A673 (cell line): ENCODE measurements at regions not wholly inside any gene's neighbourhood (a gene's known extent, or its start where the extent isn't known, plus 50 kb on each side); places are given as distances from the start of the nearest gene placed in this dataset.

Experiments
- BruUV-seq: library from RNA; stranded (reverse); fragments of 400-500 nt; replicated peaks from 2 replicates; lab custom pipeline; 2021; lab: Mats Ljungman, UMichigan
- CTCF ChIA-PET: fragments of 300-600 bp; sonication (Branson Sonifier 250); formaldehyde crosslinking; loops from one replicate; lab custom pipeline; 2022; ENCODE audit warnings: antibody characterized with exemption; lab: Charles Lee
- POLR2A ChIA-PET: fragments of 300-600 bp; sonication (Branson Sonifier 250); formaldehyde crosslinking; loops from one replicate; lab custom pipeline; 2022; ENCODE audit warnings: antibody characterized with exemption; ENCODE audit not compliant: low non-redundant PET; lab: Charles Lee
- DNase-seq: peaks from one replicate; pipeline ENCODE4 v3.0.0-alpha.2; 2015; ENCODE audit warnings: low spot score
- H3K27ac ChIP-seq: fragments of 200-600 bp; sonication (generic); 2 replicates; pipeline ENCODE4 v1.5.1; 2016; ENCODE audit warnings: mixed run types, low read depth, mild to moderate bottlenecking, mixed read lengths, antibody characterized with exemption, low read length; ENCODE audit not compliant: poor library complexity, severe bottlenecking
- H3K27me3 ChIP-seq: fragments of 200-600 bp; sonication (generic); replicated peaks from 2 replicates; pipeline ENCODE4 v1.6.1; 2017; ENCODE audit warnings: mixed run types, low read depth, mild to moderate bottlenecking, mixed read lengths, antibody characterized with exemption, low read length; ENCODE audit not compliant: insufficient read depth, poor library complexity
- H3K36me3 ChIP-seq: fragments of 200-600 bp; sonication (generic); 2 replicates; pipeline ENCODE4 v1.6.1; 2016; ENCODE audit warnings: mixed run types, mild to moderate bottlenecking, mixed read lengths, antibody characterized with exemption, low read length; ENCODE audit not compliant: insufficient read depth, poor library complexity, severe bottlenecking
- H3K4me1 ChIP-seq: fragments of 200-600 bp; sonication (generic); 2 replicates; pipeline ENCODE4 v1.6.1; 2017; ENCODE audit warnings: mixed run types, mild to moderate bottlenecking, mixed read lengths, antibody characterized with exemption, low read length; ENCODE audit not compliant: insufficient read depth, poor library complexity, severe bottlenecking
- H3K4me3 ChIP-seq: fragments of 200-600 bp; sonication (generic); 2 replicates; pipeline ENCODE4 v1.5.1; 2016; ENCODE audit warnings: low read depth, mixed run types, mild to moderate bottlenecking, mixed read lengths, low read length; ENCODE audit not compliant: poor library complexity, severe bottlenecking
- H3K9me3 ChIP-seq: fragments of 200-600 bp; sonication (generic); 2 replicates; pipeline ENCODE4 v1.6.1; 2016; ENCODE audit warnings: mixed run types, low read depth, mild to moderate bottlenecking, mixed read lengths, antibody characterized with exemption, low read length; ENCODE audit not compliant: poor library complexity, severe bottlenecking
- CTCF ChIP-seq: fragments of 300-800, 200-600 bp; sonication (generic); conservative IDR thresholded peaks from 2 replicates; pipeline ENCODE4 v1.5.1; 2017; ENCODE audit warnings: low read depth, mild to moderate bottlenecking, antibody characterized with exemption, low read length, moderate library complexity, mixed read lengths
- EZH2 ChIP-seq: fragments of 200-600 bp; sonication (generic); IDR thresholded peaks from 2 replicates; pipeline ENCODE4 v1.6.1; 2017; ENCODE audit warnings: borderline replicate concordance, low read depth, mild to moderate bottlenecking, mixed read lengths, antibody characterized with exemption, low read length; ENCODE audit not compliant: poor library complexity, severe bottlenecking
- intact Hi-C: fragments of 100-400 bp; cut with micrococcal nuclease; formaldehyde crosslinking; loops from one replicate; pipeline ENCODE4 v1.10.0; 2022; ENCODE audit not compliant: unreplicated experiment

GRCh38 chr4:75338352-75338880 lies 175.8 kb downstream of the RCHY1 start:
- H3K4me3 ChIP-seq, result no peak overlapping the region
- H3K27ac ChIP-seq, result no peak overlapping the region
- no peaks in the 10 kb centered on the region for H3K4me1 ChIP-seq
- intact Hi-C loops, result no loop called here
- H3K36me3 ChIP-seq, result no peaks in the 10 kb centered on the region
- no peak for DNase-seq
- CTCF ChIA-PET, result no interaction called here
- TF ChIP-seq EZH2 (no peak), CTCF (no peak)
- BruUV-seq, result no TSS peak
- no peaks in the 10 kb centered on the region for H3K27me3 ChIP-seq
- H3K9me3 ChIP-seq, result no peaks in the 10 kb centered on the region
- POLR2A ChIA-PET, result no interaction called here

- TF ChIP-seq CTCF, result no peak
- TF ChIP-seq EZH2, result no peak
- CTCF ChIA-PET, result no interaction called here
- no peak for DNase-seq
- H3K36me3 ChIP-seq, result no peaks in the 10 kb centered on the region
- intact Hi-C loops, result no loop called here
- POLR2A ChIA-PET, result no interaction called here
- no TSS peak for BruUV-seq
- no peaks in the 10 kb centered on the region for H3K9me3 ChIP-seq
- no peak overlapping the region for H3K27ac ChIP-seq
- H3K4me1 ChIP-seq, result no peaks in the 10 kb centered on the region
- H3K4me3 ChIP-seq, result no peak overlapping the region
- H3K27me3 ChIP-seq, result no peaks in the 10 kb centered on the region
Observed at GRCh38 chr4:75327804-75328512, 186.2 kb downstream of the RCHY1 start.

- Histone ChIP-seq H3K4me3 (no peak overlapping the region), H3K4me1 (no peaks in the 10 kb centered on the region), H3K36me3 (no peaks in the 10 kb centered on the region), H3K27me3 (no peaks in the 10 kb centered on the region), H3K27ac (no peak overlapping the region), H3K9me3 (no peaks in the 10 kb centered on the region)
- TF ChIP-seq CTCF (no peak), EZH2 (no peak)
- intact Hi-C loops, result no loop called here
- ChIA-PET POLR2A (no interaction called here), CTCF (interaction anchor here (0.6 kb wide), 1 partner anchor 387 kb away, joined by 4 read pairs; no protein-coding TSS in a partner anchor)
- DNase-seq, result no peak
- BruUV-seq, result no TSS peak
Observed at GRCh38 chr4:75325318-75325979, 188.8 kb downstream of the RCHY1 start.
